Stimulated activated CD4-positive, alpha-beta T cell treated with anti-CD3 and anti-CD28 coated beads, Interleukin-4, amount 100 ng/mL, for 4 hours (primary cell): ENCODE measurements at regions not wholly inside any gene's neighbourhood (a gene's known extent, or its start where the extent isn't known, plus 50 kb on each side); places are given as distances from the start of the nearest gene placed in this dataset.
"Not testable (repeated sequence)": the region's sequence is repeated elsewhere in the genome, so short reads cannot be mapped to it uniquely, and the experiment has no call there.

Experiments
- DNase-seq, 2 experiments: peaks; one replicate each; pipeline ENCODE4 v3.0.0-alpha.2; 2020

- no peak for DNase-seq
These were observed 300.0 kb upstream of the ALG10B start for GRCh38 chr12:38016602-38017001.

DNA sequence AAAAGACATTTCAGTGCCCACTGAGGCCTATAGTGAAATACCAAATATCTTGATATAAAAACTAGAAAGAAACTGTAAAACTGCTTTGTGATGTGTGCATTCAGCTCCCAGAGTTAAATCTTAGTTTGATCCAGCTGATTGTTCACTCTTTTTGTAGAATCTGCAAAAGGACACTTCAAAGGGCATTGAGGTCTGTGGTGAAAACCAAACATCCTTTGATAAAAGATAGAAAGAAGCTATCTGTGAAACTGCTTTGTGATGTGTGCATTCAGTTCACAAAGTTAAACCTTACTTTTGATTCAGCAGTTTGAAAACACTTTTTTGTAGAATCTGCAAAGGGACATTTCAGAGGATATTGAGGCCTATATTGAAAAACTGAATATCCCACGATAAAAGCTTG is 290.7 kb upstream of the ALG10B start:
- no peak for DNase-seq

DNA sequence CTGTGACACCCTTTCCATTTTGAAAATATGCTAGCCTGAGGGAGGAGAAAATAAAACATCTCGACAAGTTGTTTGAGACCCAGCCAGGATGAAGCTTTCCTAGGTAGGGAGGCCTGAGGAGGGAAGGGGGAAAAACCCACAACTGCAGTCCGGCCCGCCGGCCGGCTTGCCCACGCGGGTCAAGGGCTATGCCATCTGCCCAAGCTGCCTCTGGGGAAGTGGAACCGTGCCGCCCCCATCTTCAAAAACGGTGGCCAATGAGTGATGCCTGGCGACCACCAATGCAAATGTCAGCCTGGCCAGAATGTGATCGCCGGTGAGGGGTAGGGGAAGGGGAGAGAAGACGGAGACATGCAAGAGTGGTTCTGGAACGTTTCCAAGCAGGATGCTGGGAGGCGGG is 263.5 kb upstream of the ALG10B start:
- no peak for DNase-seq

- DNase-seq, result no peak
These were observed 262.7 kb upstream of the ALG10B start for GRCh38 chr12:38053655-38054464.

DNA sequence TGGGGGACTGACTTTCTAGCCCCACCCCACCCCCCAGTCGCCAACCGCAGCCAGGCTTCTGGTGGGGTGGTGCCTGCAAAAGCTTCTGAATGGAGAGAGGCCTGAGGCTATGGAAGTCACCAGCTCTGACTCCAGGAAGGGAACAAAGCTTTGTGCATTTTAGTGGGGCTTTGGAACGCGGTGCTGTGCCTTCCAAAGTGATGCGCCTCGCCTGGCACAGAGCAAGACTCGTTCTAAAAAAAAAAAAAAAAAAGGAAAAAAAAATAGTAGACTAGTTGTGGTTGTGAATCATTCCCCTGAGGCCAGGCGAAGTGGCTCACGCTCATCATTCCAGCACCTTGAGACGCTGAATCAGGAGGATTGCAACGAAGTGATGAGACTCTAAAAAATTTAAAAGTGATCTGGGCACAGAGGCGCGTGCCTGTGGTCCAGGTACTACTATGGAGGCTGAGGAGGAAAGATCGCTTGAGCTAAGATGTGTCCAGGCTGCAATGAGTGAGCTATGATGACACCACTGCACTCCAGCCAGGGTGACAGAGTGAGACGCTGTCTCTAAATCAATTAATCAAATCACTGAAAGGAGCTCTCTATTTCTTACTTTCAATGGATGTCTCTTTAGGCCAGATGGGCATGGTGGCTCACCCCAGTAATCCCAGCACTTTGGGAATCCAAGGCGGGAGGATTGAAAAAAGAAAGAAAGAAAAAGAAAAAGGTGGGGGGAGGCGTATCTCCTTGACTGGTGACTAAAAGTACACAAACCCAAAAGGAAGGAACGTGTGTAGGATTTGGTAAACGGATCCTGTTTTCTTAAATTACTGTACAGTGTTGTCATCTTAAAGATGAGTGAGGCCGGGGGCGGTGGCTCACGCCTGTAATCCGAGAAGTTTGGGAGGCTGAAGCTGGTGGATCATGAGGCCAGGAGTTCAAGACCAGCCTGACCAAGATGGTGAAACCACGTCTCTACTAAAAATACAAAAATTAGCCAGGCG is 259.6 kb upstream of the ALG10B start:
- DNase-seq, result no peak

- DNase-seq, result no peak
These were observed 216.9 kb upstream of the ALG10B start for GRCh38 chr12:38099686-38100085.

DNA sequence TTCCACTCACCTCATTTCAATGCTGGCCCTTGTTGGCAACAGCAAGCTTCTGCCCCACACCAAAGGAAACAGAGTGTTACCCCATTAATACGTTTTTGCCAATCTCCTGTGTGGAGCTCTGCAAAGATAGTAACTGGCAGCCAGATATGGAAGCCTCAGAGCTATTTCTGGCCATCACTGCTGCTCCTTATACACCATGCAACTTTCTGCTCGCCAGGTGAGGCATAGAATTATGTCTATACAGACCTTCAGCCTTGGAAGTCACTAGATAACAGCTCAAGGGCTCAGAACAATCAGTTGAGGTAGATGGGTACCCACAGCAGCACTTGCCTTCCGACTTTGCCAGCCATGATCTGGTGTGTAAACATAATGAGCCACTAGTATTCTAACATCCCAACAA is 214.8 kb upstream of the ALG10B start:
- DNase-seq, result no peak

- DNase-seq, result no peak
These were observed 214.4 kb upstream of the ALG10B start for GRCh38 chr12:38102197-38102596.

DNA sequence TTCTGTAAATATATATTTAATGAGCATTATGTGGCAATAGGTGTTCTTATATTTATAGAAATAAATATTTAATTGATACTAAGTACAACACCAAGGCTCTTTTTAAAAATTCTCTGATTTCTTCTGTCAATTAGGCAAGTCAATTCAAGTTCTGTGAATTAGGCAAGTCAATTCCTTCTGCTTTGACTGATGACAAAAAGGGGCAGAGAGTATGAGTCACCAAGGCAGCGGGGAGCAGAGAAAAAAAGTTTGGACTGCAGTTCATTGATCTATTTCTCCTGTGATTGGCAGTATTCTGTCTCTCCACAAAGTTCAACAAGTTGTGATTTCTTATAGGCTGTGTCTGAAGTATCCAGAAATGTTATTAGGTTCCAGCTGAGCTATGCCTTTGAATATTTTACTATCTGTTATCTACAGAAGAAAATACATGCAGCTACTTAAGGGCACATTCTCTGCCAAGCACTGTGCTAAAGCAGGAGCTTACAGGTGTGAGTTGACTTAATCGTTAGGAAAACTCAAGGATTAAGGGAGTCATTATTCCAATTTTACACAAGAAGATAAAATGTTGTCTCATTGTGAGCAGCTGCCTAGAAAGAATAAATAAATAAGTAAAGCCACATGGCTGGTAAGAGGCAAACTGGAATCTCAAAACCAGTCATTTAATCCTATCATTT is 206.4 kb upstream of the ALG10B start:
- DNase-seq, result no peak

DNA sequence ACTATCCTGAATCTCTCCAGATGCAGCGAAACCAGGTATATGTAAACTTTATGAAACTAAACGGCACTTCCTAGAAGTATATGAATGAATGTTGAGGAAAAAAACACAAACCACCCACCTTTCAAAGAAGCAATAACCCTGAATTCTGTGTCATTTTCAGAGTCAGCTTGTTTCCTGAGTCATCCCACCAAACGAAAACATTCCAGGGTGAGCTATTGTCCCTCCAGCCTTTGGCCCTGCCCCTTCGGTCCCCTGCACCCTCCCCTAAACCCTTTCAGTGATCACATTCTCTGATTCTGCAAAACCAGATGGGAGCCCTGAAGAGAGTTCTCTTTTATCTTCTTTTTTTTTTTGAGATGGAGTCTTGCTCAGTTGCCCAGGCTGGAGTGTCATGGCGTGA is 202.6 kb upstream of the ALG10B start:
- no peak for DNase-seq

- DNase-seq, result no peak
These were observed 199.6 kb upstream of the ALG10B start for GRCh38 chr12:38116968-38117367.

GRCh38 chr12:38118632-38119031 is 197.9 kb upstream of the ALG10B start:
- no peak for DNase-seq

- no peak for DNase-seq
These were observed 196.1 kb upstream of the ALG10B start for GRCh38 chr12:38120438-38120837.

- DNase-seq, result not testable (repeated sequence)
These were observed 193.5 kb upstream of the ALG10B start for GRCh38 chr12:38123028-38123427.

GRCh38 chr12:38123566-38124246 is 192.9 kb upstream of the ALG10B start:
- DNase-seq, result no peak

DNA sequence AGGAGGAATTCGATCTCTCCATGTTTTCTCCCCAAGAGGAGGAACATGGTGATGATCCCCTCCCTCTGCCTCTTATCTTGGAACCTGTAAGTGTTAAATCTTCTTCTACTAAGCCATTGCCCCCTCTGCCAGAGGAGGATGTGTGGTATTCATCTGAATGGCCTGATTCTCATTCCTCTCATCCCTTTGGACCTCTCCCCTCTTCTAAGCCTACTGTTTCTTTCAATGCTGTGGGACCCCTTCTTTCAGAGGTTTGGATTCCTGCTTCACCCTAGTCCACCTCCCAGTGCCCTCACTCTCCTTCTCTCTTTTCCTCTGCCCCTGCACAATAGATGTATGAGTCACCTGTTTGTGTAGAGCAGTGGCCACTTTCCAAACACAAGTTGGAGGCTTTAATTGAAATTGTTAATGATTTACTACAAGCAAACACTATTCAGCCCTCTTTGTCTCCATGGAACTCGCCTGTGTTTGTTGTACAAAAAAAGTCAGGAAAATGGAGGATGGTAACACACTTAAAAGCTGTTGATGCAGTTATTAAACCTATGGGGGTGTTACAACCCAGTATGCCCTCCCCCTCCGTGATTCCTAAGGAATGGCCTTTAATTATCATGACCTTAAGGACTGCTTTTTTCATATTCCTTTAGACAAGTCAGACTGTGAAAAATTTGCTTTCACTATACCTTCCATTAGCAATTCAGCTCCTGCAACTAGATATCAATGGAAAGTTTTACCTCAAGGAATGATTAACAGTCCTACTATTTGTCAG is 192.1 kb upstream of the ALG10B start:
- no peak for DNase-seq

- DNase-seq, result no peak
These were observed 184.4 kb upstream of the ALG10B start for GRCh38 chr12:38132139-38132538.

DNA sequence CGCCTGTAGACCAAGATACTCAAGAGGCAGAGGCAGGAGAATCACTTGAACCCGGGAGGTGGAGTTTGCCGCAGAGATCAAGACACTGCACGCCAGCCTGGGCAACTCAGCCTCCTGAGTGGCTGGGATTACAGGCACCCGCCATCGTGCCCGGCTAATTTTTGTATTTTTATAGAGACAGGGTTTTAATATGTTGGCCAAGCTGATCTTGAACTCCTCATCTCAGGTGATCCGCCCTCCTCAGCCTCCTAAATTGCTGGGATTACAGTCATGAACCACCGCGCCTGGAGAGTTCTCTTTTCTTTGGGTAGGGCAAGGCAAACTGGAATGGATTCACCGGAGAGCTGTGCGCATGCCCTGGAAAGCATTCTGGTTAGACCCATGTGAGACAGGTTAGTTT is 179.3 kb upstream of the ALG10B start:
- no peak for DNase-seq

DNA sequence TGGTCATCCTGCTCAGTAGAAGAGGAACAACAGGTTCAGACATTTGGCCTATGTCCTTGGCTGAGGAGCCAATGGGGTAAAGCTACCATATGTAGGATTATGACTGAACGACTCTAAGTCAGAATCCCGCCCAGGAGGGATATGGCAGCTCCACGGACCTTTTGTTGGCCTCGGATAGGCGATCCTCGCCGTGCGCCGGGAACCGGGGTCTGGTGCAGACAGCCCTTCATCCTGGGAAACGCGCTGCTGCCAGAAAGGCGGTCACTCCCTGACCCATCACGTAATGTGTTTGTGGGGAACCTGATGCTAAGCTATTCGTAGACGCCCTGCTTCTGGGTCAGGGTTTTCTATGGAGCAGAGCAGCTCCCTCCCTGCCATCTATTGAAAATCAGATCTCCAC is 178.9 kb upstream of the ALG10B start:
- DNase-seq, result no peak

- peak; percentile 21 to 53 for DNase-seq
These were observed 178.1 kb upstream of the ALG10B start for GRCh38 chr12:38138225-38139221.

DNA sequence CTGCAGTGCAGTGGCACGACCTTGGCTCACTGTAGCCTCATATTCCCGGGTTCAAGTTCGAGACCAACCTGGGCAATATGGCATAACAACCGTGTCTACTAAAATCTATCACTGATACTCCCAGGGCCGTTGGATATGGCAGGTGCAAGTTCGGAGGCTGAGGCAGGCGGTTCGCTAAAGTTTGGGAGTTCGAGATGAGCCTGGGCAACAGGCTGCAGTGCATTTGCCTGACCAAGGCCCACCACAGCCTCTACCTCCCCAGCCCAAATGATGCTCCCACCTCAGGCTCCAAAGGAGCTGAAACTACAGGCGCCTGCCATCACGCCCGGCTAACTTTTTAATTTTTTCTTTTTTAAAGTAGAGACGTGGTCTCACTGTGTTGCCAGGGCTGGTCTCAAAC is 177.1 kb upstream of the ALG10B start:
- no peak for DNase-seq
